ENCODE measurements at regions not wholly inside any gene's neighbourhood (a gene's known extent, or its start where the extent isn't known, plus 50 kb on each side); places are given as distances from the start of the nearest gene placed in this dataset.

DNA sequence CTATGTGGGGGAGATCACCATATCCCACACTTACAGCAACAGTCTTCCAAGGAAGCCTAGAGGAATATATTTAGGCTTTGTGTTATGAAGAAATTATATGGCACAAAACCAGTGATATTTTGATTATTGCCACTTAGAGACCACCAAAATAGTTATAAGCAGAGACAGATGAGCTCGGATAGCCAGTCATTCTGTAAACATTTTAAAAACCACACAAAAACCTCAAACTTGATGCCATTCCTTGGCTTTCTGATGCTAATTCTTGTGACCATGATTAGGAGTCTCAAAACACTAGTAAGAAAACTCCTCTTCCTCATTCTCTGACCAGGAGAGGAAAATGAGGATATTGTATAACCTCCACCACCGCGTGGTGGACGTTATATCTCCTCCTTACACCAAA lies 496.4 kb downstream of the FOXO1 start:
- no peaks in the 10 kb centered on the region for H3K36me3 ChIP-seq (ENCODE audit: control insufficient read depth, insufficient read depth, low read length)
- ChIA-PET POLR2A (no interaction called here), CTCF (no interaction called here)
- no peak for DNase-seq (ENCODE audit: low read depth)
- H3K4me3 ChIP-seq (ENCODE audit: low read depth, low read length): no peak overlapping the region
- TF ChIP-seq, protein P1, sequence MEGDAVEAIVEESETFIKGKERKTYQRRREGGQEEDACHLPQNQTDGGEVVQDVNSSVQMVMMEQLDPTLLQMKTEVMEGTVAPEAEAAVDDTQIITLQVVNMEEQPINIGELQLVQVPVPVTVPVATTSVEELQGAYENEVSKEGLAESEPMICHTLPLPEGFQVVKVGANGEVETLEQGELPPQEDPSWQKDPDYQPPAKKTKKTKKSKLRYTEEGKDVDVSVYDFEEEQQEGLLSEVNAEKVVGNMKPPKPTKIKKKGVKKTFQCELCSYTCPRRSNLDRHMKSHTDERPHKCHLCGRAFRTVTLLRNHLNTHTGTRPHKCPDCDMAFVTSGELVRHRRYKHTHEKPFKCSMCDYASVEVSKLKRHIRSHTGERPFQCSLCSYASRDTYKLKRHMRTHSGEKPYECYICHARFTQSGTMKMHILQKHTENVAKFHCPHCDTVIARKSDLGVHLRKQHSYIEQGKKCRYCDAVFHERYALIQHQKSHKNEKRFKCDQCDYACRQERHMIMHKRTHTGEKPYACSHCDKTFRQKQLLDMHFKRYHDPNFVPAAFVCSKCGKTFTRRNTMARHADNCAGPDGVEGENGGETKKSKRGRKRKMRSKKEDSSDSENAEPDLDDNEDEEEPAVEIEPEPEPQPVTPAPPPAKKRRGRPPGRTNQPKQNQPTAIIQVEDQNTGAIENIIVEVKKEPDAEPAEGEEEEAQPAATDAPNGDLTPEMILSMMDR (IDR thresholded peaks at IDR 0.05; ENCODE audit: insufficient read depth, low read depth, low read length): no peak
- H3K27me3 ChIP-seq (ENCODE audit: control insufficient read depth, insufficient read depth, low read length): peaks cover 5% of the 10 kb centered on the region; the same call in 1 of the 2 replicates

DNA sequence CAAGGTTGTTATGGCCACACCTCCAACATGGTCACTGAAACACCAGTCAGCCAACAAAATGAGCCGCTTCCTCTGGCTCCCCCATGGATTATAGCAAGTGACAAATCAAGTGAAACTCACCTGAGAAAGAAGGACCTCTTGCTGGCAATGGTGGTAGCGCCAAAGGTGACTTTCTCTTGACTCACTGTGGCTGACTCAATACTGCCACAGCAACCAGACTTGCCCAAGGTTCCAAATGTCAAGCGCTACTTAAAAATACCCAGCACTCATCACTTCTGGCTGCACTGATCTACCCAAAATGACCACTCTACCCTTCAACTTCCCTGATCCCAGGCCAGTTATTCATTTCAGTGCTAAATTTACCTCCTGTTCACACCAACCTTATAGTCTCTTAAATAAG lies 495.5 kb downstream of the FOXO1 start:
- Histone ChIP-seq H3K27me3 (ENCODE audit: control insufficient read depth, insufficient read depth, low read length) (peaks cover 5% of the 10 kb centered on the region; the same call in 1 of the 2 replicates), H3K4me3 (ENCODE audit: low read depth, low read length) (no peak overlapping the region), H3K36me3 (ENCODE audit: control insufficient read depth, insufficient read depth, low read length) (no peaks in the 10 kb centered on the region)
- POLR2A ChIA-PET: no interaction called here
- CTCF ChIA-PET: no interaction called here
- DNase-seq (ENCODE audit: low read depth): no peak
- TF ChIP-seq, protein P1 (IDR thresholded peaks at IDR 0.05; ENCODE audit: insufficient read depth, low read depth, low read length): no peak

DNA sequence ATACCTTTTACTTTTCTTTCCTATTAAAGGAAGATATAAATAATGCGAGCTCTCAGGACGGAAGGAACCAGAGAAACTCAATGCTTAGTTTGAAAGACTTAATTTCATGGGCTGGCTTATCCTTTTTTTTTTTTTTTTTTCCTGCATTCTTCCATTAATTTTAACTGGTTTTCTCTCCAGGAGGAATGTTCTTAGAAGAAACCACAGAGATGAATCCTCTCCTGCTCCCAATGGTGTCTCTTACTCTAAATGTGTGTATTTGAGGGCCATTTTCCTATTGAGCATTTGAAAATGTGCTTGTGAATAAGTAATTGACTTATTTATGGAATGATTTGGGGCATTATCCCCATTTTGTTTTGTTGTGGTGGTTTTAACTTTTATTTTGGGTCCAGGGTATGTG lies 494.9 kb downstream of the FOXO1 start:
- TF ChIP-seq, protein P1 (IDR thresholded peaks at IDR 0.05; ENCODE audit: insufficient read depth, low read depth, low read length): no peak
- H3K27me3 ChIP-seq (ENCODE audit: control insufficient read depth, insufficient read depth, low read length): peaks cover 5% of the 10 kb centered on the region; the same call in 1 of the 2 replicates
- H3K4me3 ChIP-seq (ENCODE audit: low read depth, low read length): no peak overlapping the region
- POLR2A ChIA-PET: no interaction called here
- no peaks in the 10 kb centered on the region for H3K36me3 ChIP-seq (ENCODE audit: control insufficient read depth, insufficient read depth, low read length)
- CTCF ChIA-PET: no interaction called here
- DNase-seq (ENCODE audit: low read depth): no peak

DNA sequence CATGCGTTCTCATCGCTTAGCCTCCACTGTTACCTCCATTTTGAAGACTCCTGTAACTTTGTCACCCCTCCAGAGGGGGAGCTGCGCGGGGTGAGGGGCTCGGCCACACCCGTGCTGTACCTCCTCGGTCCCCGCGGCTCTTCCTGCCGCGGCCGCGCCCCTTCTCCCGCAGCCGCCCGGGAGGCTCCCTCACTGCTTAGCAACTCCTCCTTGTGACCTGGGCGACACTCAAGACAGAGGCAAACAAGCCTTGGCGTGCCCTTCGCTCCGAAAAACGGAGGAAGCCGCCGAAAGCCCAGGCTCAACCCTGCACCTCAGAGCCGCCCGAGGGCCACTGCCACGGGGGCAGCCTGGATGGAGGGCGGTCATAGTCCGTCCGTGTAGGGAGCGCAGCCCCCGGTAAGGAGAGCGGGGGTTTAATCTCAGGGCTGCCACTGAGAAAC lies 494.3 kb downstream of the FOXO1 start:
- TF ChIP-seq, protein P1 (IDR thresholded peaks at IDR 0.05; ENCODE audit: insufficient read depth, low read depth, low read length): no peak

DNA sequence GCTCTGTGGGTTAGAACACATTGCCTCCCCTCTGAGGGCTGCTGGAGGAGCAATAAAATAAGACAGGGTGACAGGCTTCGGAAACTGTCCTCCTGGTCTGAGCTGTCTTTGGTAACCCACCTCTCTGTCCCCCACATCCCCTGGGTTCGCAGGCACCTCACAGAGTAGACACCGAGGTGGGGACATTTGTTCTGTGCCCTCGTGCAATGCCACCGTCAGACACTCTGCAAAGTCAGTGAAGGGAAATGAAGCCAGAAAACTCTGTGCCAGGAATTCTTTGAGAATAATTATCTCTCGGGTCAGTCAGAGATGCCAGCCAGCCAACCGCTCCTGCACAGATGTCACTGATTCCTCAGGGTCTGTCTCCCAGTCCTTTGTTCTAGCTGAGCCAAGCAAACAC lies 493.6 kb downstream of the FOXO1 start:
- TF ChIP-seq, protein P1 (IDR thresholded peaks at IDR 0.05; ENCODE audit: insufficient read depth, low read depth, low read length): no peak
- no peak for DNase-seq (ENCODE audit: low read depth)
- Histone ChIP-seq H3K4me3 (ENCODE audit: low read depth, low read length) (no peak overlapping the region), H3K36me3 (ENCODE audit: control insufficient read depth, insufficient read depth, low read length) (no peaks in the 10 kb centered on the region), H3K27me3 (ENCODE audit: control insufficient read depth, insufficient read depth, low read length) (peaks cover 5% of the 10 kb centered on the region; the same call in 1 of the 2 replicates)
- POLR2A ChIA-PET: no interaction called here
- CTCF ChIA-PET: no interaction called here

More for the DNA sequence above, 494.3 kb downstream of the FOXO1 start:
- ChIA-PET CTCF (no interaction called here), POLR2A (no interaction called here)
- H3K27me3 ChIP-seq (ENCODE audit: control insufficient read depth, insufficient read depth, low read length): peaks cover 5% of the 10 kb centered on the region; the same call in 1 of the 2 replicates
- no peaks in the 10 kb centered on the region for H3K36me3 ChIP-seq (ENCODE audit: control insufficient read depth, insufficient read depth, low read length)
- no peak for DNase-seq (ENCODE audit: low read depth)
- no peak overlapping the region for H3K4me3 ChIP-seq (ENCODE audit: low read depth, low read length)
